Left ventricle myocardium superior (tissue), 1 donor: ENCODE measurements at regions not wholly inside any gene's neighbourhood (a gene's known extent, or its start where the extent isn't known, plus 50 kb on each side); places are given as distances from the start of the nearest gene placed in this dataset.

ENCODE experiments used
- ATAC-seq: fragments of 200-7000 bp; cut with Tn5 transposase; one replicate; pipeline ENCODE4 v1.9.1; 2020; ENCODE audit warnings: mild to moderate bottlenecking, moderate library complexity
- DNase-seq: peaks from one replicate; pipeline ENCODE4 v3.0.0-alpha.2; 2020
- intact Hi-C: fragments of 100-400 bp; cut with micrococcal nuclease; formaldehyde crosslinking; loops from one replicate; pipeline ENCODE4 v1.11.0; 2022
- donor health status: DM: no; HTN: yes; CAD: no; lungs with severe emphysema.

- intact Hi-C loops = no loop called here
- no peak for DNase-seq
- no peak for ATAC-seq
Measured at GRCh38 chr2:200051611-200051945, 96.2 kb downstream of the MAIP1 start.

- no peak for DNase-seq
- no peak for ATAC-seq
- intact Hi-C loops = no loop called here
Measured at GRCh38 chr2:200052627-200053026, 97.2 kb downstream of the MAIP1 start.

DNA sequence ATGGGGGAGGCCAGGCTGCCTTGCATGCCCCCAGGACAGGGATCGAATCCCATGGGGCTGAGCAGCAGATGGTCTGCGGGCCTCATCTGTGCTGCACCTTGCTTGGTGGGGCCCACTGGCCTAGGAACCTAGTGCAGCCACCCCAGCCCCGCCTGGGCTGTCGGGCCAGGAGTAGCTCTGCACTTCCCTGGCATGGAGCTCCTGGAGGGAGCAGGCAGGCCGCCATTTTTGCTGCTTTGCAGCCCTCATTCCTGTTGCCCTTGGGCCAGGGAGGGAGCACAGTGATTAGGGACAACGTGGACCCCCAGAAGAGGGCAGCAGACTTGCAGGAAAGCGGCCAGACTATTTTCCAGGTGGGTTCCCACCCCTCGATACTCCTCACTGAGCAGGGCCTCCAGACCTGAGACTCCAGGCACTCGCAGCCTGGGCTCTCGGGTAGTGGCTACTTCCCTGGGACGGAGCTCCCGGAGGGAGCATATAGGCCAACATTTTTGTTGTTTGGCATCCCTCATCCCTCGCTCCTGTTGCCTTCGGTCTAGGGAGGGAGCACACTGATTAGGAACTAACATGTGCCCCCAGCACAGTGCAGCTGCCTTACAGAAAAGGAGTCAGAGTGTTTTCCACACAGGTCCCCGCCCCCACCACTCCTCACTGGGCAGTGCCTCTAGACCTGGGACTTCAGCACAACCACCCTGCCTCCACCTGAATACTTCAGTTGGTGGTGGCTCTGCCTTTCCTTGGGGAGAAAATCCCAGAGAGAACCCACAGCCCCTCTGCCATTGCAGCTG lies 99.5 kb downstream of the MAIP1 start:
- ATAC-seq (no peak), DNase-seq (no peak)
- intact Hi-C loops = no loop called here

DNA sequence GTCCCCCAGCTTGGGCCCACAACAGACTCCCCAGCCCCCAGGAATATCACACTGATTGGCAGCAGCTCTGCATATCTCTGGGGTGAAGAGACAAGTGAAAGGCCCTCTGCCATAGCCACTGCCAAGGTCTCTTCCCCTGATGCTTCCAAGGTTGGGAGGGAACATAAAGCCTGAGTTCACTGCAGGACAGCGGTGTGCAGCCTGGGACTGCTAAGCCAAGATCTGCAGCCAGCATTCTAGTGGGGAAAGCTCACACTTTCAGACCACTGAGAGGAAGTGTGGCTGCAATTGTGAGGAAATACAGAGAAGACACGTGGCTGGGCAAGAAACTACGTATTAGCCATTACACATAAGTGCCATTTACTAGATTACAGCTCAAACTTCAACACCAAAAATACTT lies 100.7 kb downstream of the MAIP1 start:
- no peak for DNase-seq
- intact Hi-C loops = no loop called here
- ATAC-seq = no peak

DNA sequence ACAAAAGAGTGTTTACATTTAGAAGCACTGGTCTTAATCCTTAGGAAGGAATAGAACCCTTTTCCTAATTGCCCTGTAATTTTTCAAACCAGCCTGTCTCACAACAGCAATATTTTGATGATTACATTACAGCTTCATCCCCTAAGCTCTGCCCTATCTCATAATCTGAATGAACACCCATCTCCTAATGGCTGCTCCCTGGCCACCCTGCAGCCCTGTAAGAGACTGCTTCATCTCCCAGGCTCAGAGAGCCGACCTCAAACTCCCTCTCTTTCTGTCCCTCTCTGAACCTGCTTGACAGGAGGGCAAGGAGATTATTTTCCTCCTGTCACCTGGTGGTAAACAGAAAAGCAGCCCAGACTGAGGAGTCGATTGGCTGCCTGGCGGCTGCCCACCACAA lies 107.8 kb downstream of the MAIP1 start:
- DNase-seq (no peak), ATAC-seq (no peak)
- intact Hi-C loops = no loop called here

GRCh38 chr2:200064879-200065278 lies 109.5 kb downstream of the MAIP1 start:
- ATAC-seq (no peak), DNase-seq (no peak)
- intact Hi-C loops = no loop called here

GRCh38 chr2:200065477-200065876 lies 110.1 kb downstream of the MAIP1 start:
- no peak for DNase-seq
- ATAC-seq = no peak
- intact Hi-C loops = no loop called here

- intact Hi-C loops = no loop called here
- ATAC-seq = no peak
- no peak for DNase-seq
Measured at GRCh38 chr2:200066417-200066816, 111.0 kb downstream of the MAIP1 start.

DNA sequence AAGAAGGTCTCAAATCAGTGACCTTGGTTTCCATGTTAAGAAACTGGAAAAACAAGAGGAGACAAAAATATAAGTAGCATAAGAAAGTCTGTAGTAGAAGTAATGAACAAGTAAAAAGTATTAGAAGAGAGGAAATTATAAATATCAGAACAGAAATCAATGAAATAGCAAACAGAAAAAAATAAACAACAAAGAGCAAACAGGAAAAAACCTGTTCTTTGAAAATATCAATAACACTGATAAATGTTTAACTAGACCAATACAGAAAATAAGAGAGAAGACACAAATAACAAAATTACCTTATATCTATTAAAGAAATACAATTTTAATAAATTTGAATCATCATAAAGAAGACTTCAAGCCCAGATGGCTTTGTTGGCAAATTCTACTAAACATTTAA lies 113.3 kb downstream of the MAIP1 start:
- DNase-seq (no peak), ATAC-seq (no peak)
- intact Hi-C loops = no loop called here

GRCh38 chr2:200077210-200077650 lies 121.8 kb downstream of the MAIP1 start:
- no peak for DNase-seq
- ATAC-seq = no peak
- intact Hi-C loops = no loop called here

DNA sequence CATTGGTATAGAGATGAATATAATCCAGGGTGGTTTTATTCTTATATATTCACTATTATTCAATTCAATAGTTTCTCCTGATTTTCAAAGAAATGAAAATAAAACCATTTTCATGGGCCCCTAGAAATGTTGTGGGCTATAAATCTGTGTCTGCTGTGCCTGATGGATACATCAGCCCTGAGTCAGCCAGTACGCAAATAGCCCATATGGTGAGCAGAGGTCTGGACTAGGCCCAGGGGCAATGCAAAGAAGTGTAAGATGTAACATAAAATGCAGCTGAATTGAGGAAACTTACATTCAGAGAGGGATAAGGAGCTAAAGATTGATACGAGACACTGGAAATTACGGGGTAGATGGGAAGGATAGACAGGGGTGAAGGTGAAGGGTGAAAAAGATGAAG lies 122.5 kb downstream of the MAIP1 start:
- intact Hi-C loops = no loop called here
- ATAC-seq (no peak), DNase-seq (no peak)

DNA sequence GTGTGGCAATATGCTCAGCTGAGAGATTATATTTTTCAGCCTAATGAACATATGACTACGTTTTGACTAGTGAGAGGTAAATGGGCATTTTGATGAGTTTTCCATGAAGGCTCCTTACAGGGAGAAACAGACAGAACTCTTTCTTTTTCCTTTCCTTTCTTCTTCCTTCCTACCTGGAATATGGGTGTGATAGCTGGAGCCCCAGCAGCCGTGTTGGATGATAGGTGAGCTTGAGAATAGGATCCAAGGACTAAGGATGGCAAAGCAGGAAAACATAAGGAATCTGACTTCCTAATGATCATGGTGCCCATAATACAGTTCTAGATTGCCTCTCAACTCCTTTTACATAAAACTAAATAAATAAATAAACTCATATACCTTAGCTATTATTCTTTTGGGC lies 124.0 kb downstream of the MAIP1 start:
- ATAC-seq (no peak), DNase-seq (no peak)
- intact Hi-C loops = no loop called here

- no peak for ATAC-seq
- intact Hi-C loops = no loop called here
- DNase-seq = no peak
Measured at GRCh38 chr2:200081236-200081635, 125.9 kb downstream of the MAIP1 start.

- DNase-seq (no peak), ATAC-seq (no peak)
- intact Hi-C loops = no loop called here
Measured at GRCh38 chr2:200081811-200082210, 126.4 kb downstream of the MAIP1 start.

- DNase-seq (no peak), ATAC-seq (no peak)
- intact Hi-C loops = no loop called here
Measured at GRCh38 chr2:200084036-200084435, 128.7 kb downstream of the MAIP1 start.

- no peak for DNase-seq
- intact Hi-C loops = no loop called here
- no peak for ATAC-seq
Measured at GRCh38 chr2:200086911-200087310, 131.5 kb downstream of the MAIP1 start.

- intact Hi-C loops = no loop called here
- no peak for ATAC-seq
- DNase-seq = no peak
Measured at GRCh38 chr2:200087451-200087850, 132.1 kb downstream of the MAIP1 start.

- ATAC-seq (no peak), DNase-seq (no peak)
- intact Hi-C loops = no loop called here
Measured at GRCh38 chr2:200089040-200089755, 133.8 kb downstream of the MAIP1 start.

DNA sequence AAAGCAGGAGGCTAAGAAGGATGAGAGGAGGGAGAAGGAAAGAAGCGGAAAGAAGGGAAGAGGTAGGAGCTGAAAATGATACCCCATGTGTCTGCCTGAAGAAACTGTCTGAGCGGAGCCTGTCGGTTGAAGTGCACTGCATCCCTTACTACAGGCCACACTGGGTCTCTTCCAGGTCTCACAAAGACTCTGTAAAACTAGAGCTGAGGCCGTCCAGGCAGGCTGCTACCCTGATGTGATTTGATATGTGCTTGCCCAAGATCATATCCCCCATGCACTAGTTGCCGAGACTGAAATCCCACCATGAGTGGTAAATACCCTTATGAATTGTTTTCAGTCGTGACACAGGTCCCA lies 134.4 kb downstream of the MAIP1 start:
- intact Hi-C loops = no loop called here

GRCh38 chr2:200090683-200091082 lies 135.3 kb downstream of the MAIP1 start:
- DNase-seq = no peak
- no peak for ATAC-seq
- intact Hi-C loops = no loop called here

More for the DNA sequence above, 134.4 kb downstream of the MAIP1 start:
- no peak for ATAC-seq
- no peak for DNase-seq

GRCh38 chr2:200091126-200091525 lies 135.7 kb downstream of the MAIP1 start:
- ATAC-seq (no peak), DNase-seq (no peak)
- intact Hi-C loops = no loop called here
